ENCODE measurements at regions not wholly inside any gene's neighbourhood (a gene's known extent, or its start where the extent isn't known, plus 50 kb on each side); places are given as distances from the start of the nearest gene placed in this dataset.
"Not testable (repeated sequence)": the region's sequence is repeated elsewhere in the genome, so short reads cannot be mapped to it uniquely, and the experiment has no call there.

- not testable (repeated sequence) for H3K36me3 ChIP-seq; H3K9me3 ChIP-seq (ENCODE audit: low read depth); H3K27ac ChIP-seq; H3K4me3 ChIP-seq; DNase-seq (ENCODE audit: low read depth in 1 of 2, low spot score in 1 of 2); H3K4me1 ChIP-seq (ENCODE audit: low read depth)
- H3K27me3 ChIP-seq = peaks cover 75% of the 10 kb centered on the region
These were observed 498.4 kb downstream of the PRIM2 start for GRCh38 chr6:57815826-57816225.

- not testable (repeated sequence) for H3K4me3 ChIP-seq; H3K36me3 ChIP-seq; H3K4me1 ChIP-seq (ENCODE audit: low read depth); H3K9me3 ChIP-seq (ENCODE audit: low read depth); DNase-seq (ENCODE audit: low read depth in 1 of 2, low spot score in 1 of 2); H3K27ac ChIP-seq
- H3K27me3 ChIP-seq = peaks cover 63% of the 10 kb centered on the region
These were observed 503.9 kb downstream of the PRIM2 start for GRCh38 chr6:57821325-57821724.

- H3K27me3 ChIP-seq = peaks cover 51% of the 10 kb centered on the region
- not testable (repeated sequence) for DNase-seq (ENCODE audit: low read depth in 1 of 2, low spot score in 1 of 2); H3K4me1 ChIP-seq (ENCODE audit: low read depth); H3K27ac ChIP-seq; H3K36me3 ChIP-seq; H3K9me3 ChIP-seq (ENCODE audit: low read depth); H3K4me3 ChIP-seq
These were observed 505.0 kb downstream of the PRIM2 start for GRCh38 chr6:57822448-57822847.

- Histone ChIP-seq H3K4me1 (ENCODE audit: low read depth) (no peaks in the 10 kb centered on the region), H3K36me3 (no peaks in the 10 kb centered on the region), H3K9me3 (ENCODE audit: low read depth) (no peaks in the 10 kb centered on the region), H3K27ac (no peak overlapping the region), H3K4me3 (no peak overlapping the region), H3K27me3 (peaks cover 47% of the 10 kb centered on the region)
- peak in 1 of 2 donors; percentile 6 for DNase-seq (ENCODE audit: low read depth in 1 of 2, low spot score in 1 of 2)
- TF ChIP-seq CTCF (IDR thresholded peaks at IDR 0.05; ENCODE audit: low read depth, low read length) = no peak
These were observed 505.5 kb downstream of the PRIM2 start for GRCh38 chr6:57822896-57823358.

- not testable (repeated sequence) for DNase-seq (ENCODE audit: low read depth in 1 of 2, low spot score in 1 of 2); H3K4me3 ChIP-seq; H3K4me1 ChIP-seq (ENCODE audit: low read depth); H3K36me3 ChIP-seq; H3K9me3 ChIP-seq (ENCODE audit: low read depth); H3K27ac ChIP-seq; H3K27me3 ChIP-seq
These were observed 520.3 kb downstream of the PRIM2 start for GRCh38 chr6:57837622-57838209.

- H3K4me3 ChIP-seq; H3K36me3 ChIP-seq; H3K27ac ChIP-seq; H3K27me3 ChIP-seq; H3K9me3 ChIP-seq (ENCODE audit: low read depth); H3K4me1 ChIP-seq (ENCODE audit: low read depth); DNase-seq (ENCODE audit: low read depth in 1 of 2, low spot score in 1 of 2): not testable (repeated sequence)
These were observed 524.1 kb downstream of the PRIM2 start for GRCh38 chr6:57841551-57841950.

- peaks cover 22% of the 10 kb centered on the region for H3K27me3 ChIP-seq
- not testable (repeated sequence) for H3K36me3 ChIP-seq; H3K9me3 ChIP-seq (ENCODE audit: low read depth); H3K4me3 ChIP-seq; H3K4me1 ChIP-seq (ENCODE audit: low read depth); H3K27ac ChIP-seq
- DNase-seq (ENCODE audit: low read depth in 1 of 2, low spot score in 1 of 2) = peak; percentile 4 to 44
These were observed 536.4 kb downstream of the PRIM2 start for GRCh38 chr6:57853745-57854407.

GRCh38 chr6:57860481-57861315 is 543.3 kb downstream of the PRIM2 start:
- not testable (repeated sequence) for H3K4me1 ChIP-seq (ENCODE audit: low read depth); H3K27ac ChIP-seq; H3K4me3 ChIP-seq; H3K9me3 ChIP-seq (ENCODE audit: low read depth); DNase-seq (ENCODE audit: low read depth in 1 of 2, low spot score in 1 of 2); H3K36me3 ChIP-seq; H3K27me3 ChIP-seq

GRCh38 chr6:57870083-57870482 is 552.7 kb downstream of the PRIM2 start:
- not testable (repeated sequence) for H3K4me1 ChIP-seq (ENCODE audit: low read depth); H3K27ac ChIP-seq; H3K36me3 ChIP-seq; H3K27me3 ChIP-seq; H3K9me3 ChIP-seq (ENCODE audit: low read depth); DNase-seq (ENCODE audit: low read depth in 1 of 2, low spot score in 1 of 2); H3K4me3 ChIP-seq

- not testable (repeated sequence) for H3K4me3 ChIP-seq; DNase-seq (ENCODE audit: low read depth in 1 of 2, low spot score in 1 of 2); H3K27me3 ChIP-seq; H3K36me3 ChIP-seq; H3K27ac ChIP-seq; H3K4me1 ChIP-seq (ENCODE audit: low read depth); H3K9me3 ChIP-seq (ENCODE audit: low read depth)
These were observed 556.0 kb downstream of the PRIM2 start for GRCh38 chr6:57873424-57873823.

- H3K4me3 ChIP-seq = not testable (repeated sequence)
These were observed 559.2 kb downstream of the PRIM2 start for GRCh38 chr6:57876659-57877058.

GRCh38 chr6:57877729-57878128 is 560.3 kb downstream of the PRIM2 start:
- H3K27me3 ChIP-seq; H3K27ac ChIP-seq; H3K4me3 ChIP-seq; H3K4me1 ChIP-seq (ENCODE audit: low read depth); H3K36me3 ChIP-seq; H3K9me3 ChIP-seq (ENCODE audit: low read depth); DNase-seq (ENCODE audit: low read depth in 1 of 2, low spot score in 1 of 2): not testable (repeated sequence)

More at GRCh38 chr6:57876659-57877058, 559.2 kb downstream of the PRIM2 start:
- not testable (repeated sequence) for H3K4me1 ChIP-seq (ENCODE audit: low read depth); H3K27ac ChIP-seq; H3K27me3 ChIP-seq; H3K9me3 ChIP-seq (ENCODE audit: low read depth); DNase-seq (ENCODE audit: low read depth in 1 of 2, low spot score in 1 of 2); H3K36me3 ChIP-seq

- not testable (repeated sequence) for DNase-seq (ENCODE audit: low read depth in 1 of 2, low spot score in 1 of 2); H3K27me3 ChIP-seq; H3K9me3 ChIP-seq (ENCODE audit: low read depth); H3K36me3 ChIP-seq; H3K4me3 ChIP-seq; H3K4me1 ChIP-seq (ENCODE audit: low read depth); H3K27ac ChIP-seq
These were observed 561.4 kb downstream of the PRIM2 start for GRCh38 chr6:57878792-57879191.
